Heart left ventricle (tissue), 13 donors: ENCODE measurements at regions not wholly inside any gene's neighbourhood (a gene's known extent, or its start where the extent isn't known, plus 50 kb on each side); places are given as distances from the start of the nearest gene placed in this dataset.

Experiments used
- CTCF ChIP-seq, 12 donors: fragments of 200-600 bp; sonication (generic) in 4 of 12; IDR thresholded peaks; one replicate each; pipeline versions ENCODE4 v1.5.0 to v1.8.0; 2018 to 2022; ENCODE audit warnings: antibody characterized with exemption in 12 of 12, mild to moderate bottlenecking in 5 of 12
- POLR2A ChIP-seq, 2 donors: fragments of 450-650 bp; IDR thresholded peaks; one replicate each; pipeline ENCODE4 v1.6.1; 2017; ENCODE audit warnings: antibody characterized with exemption in 2 of 2, mild to moderate bottlenecking in 2 of 2, moderate library complexity in 2 of 2
- donor health status: ischemic (EF 13 %, LVEDD 7.1; RV severe dilation, severe dysfunction).
- donor health status: DM: no; HTN: yes; CAD: no.
- donor health status: DM: no; HTN: no; CAD: no.
- donor health status: ischemic (EF 25% LVEDD 6.9; RV normal size, moderate dysfunction).
- donor health status: ischemic (EF 25% LVEDD 5.7; RV mildly dilated, moderate dysfunction).
- donor health status: ischemic (EF 35%, LVEDD 5.7; RV mildly dilated, moderate dysfunction).
- donor health status: nonischemic (EF 11% LVEDD 7.7; RV severe dilation, severe dysfunction).
- donor health status: DM: yes; HTN: yes; CAD: no.
- donor health status: PGD.
- donor health status: ischemic (EF 29% LVEDD 5.4; RV normal size, mild dysfunction).
- donor health status: nonischemic (EF 23%, LVEDD 6.1; RV moderate dilation, normal function).

DNA sequence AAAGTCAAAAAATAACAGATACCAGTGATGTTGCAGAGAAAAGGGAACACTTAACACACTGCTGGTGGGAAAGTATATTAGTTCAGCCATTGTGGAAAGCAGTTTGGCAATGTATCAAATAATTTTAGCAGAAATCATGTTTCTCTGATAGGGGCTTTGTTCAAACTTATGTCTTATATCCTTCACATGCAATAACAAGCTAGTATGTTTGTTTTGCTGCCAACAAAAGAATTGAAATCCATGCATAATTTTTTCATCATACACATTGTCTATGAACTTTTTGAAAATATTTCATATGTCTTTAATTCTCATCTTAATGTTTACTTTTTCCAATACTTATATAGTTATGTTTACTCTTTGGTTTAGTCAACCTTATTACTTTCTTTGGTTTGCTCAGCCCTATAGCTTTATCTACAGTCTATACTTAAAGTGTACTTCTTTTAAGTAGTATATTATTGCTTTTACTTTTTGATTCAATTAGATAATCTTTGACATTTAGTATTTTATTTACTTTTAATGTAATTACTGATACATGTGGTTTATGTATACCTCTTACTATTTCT lies 639.6 kb upstream of the CBLB start:
- no peak for TF ChIP-seq CTCF (IDR thresholded peaks at IDR 0.05)
- no peak for TF ChIP-seq POLR2A (IDR thresholded peaks at IDR 0.05)
